ENCODE measurements at regions not wholly inside any gene's neighbourhood (a gene's known extent, or its start where the extent isn't known, plus 50 kb on each side); places are given as distances from the start of the nearest gene placed in this dataset.

GRCh38 chr2:20561637-20562454, 89.1 kb downstream of the HS1BP3 start:
- peak; percentile 16 to 46 (median 23) for DNase-seq

GRCh38 chr2:20562540-20563225, 88.2 kb downstream of the HS1BP3 start:
- no peak for DNase-seq

- DNase-seq, result no peak
These were observed 87.6 kb downstream of the HS1BP3 start for GRCh38 chr2:20563251-20563650.

DNA sequence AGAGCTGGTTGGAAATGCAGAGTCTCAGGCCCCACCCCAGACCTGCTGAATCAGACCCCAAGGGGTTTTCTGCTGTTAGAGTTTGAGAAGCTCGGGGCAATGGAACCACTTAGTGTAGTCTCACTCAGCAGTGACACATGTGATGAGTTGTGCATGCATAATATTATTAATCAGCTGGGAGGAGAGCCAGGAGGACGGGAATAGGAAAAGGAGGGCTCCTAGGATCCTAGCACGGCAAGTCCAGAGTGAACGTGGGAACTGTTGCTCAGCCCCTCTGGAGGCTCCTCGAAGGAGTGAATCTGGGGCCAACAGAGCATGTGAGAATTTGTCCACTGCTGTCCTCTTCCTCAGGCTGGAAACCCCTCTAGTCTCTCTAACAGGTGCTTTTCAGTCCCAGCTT, 87.1 kb downstream of the HS1BP3 start:
- no peak for DNase-seq

DNA sequence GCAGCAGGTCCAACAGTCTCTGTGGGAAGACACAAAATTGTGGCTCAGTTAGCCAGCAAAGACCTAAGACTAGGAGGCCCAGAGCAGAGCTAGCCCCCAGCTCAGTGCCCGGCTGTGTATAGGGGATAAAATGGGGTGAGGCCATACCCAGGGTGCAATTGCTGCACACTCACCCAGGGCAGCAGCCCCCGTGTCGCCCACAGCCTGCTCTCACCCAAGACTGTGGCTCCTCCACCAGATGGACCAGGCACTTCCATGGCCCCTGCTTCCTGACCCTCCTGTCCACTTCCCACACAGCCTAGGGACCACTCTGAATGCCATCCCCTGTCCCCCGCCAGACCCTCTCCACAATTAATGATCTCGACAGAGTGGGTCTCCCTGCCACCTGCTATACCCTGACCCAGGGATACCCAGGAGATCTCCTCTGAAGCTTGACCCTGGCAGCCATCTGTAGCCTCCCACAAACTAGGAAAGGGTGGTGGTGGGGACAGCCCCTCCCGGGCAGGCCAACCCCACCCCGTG, 85.7 kb downstream of the HS1BP3 start:
- no peak for DNase-seq

- DNase-seq, result no peak
These were observed 85.2 kb downstream of the HS1BP3 start for GRCh38 chr2:20565623-20566236.

GRCh38 chr2:20566331-20566730, 84.6 kb downstream of the HS1BP3 start:
- DNase-seq, result no peak

DNA sequence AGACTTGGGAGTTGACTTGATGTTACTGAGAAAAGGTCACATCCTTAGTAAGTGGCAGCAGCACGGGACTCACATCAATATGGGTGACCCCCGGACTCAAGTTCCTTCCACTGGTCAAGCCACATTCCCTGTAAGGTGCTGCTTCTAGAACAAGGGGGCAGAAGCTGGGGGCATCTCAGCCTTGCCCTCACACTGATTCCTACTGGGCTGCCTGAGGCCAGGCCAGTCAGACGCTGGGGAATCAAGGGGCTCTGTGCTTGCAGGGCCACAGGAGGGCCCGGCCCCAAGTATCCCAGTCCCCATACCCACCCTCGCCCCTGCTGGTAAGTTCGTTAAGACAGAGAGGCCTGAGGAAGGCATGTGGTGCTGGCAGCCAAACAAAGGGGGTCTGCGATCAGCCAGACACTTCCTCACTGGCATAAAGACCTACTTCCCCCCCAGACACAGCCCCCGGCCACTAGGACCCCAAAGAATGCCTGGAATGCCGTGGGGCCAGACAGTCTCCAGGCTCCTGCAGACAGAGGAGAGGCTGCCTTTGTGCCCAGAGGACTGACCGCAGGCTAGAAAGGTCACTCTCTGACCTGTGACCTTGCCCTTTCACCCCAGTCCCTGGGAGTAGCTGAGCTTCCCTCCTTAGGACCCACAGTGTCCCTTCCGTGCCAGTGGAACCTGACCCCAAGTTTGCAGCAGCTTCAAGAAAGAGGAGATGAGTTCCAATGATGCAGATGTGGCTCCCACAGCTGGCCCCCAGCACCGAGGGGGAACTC, 83.6 kb downstream of the HS1BP3 start:
- DNase-seq, result no peak
